Glutamatergic neuron (in vitro differentiated cells): ENCODE measurements at regions not wholly inside any gene's neighbourhood (a gene's known extent, or its start where the extent isn't known, plus 50 kb on each side); places are given as distances from the start of the nearest gene placed in this dataset.
"Not testable (repeated sequence)": the region's sequence is repeated elsewhere in the genome, so short reads cannot be mapped to it uniquely, and the experiment has no call there.

Experiments
- DNase-seq: peaks from one replicate; pipeline ENCODE4 v3.0.0; 2022
- H3K27ac Mint-ChIP-seq: one replicate; pipeline ENCODE4 v1.8.0; 2020; ENCODE audit warnings: mild to moderate bottlenecking, mixed read lengths, inconsistent platforms; ENCODE audit not compliant: unreplicated experiment
- H3K27me3 Mint-ChIP-seq: one replicate; pipeline ENCODE4 v1.8.0; 2020; ENCODE audit warnings: mild to moderate bottlenecking, moderate library complexity, mixed read lengths, inconsistent platforms; ENCODE audit not compliant: unreplicated experiment
- H3K36me3 Mint-ChIP-seq: one replicate; pipeline ENCODE4 v1.8.0; 2020; ENCODE audit warnings: mild to moderate bottlenecking, mixed read lengths, inconsistent platforms; ENCODE audit not compliant: unreplicated experiment
- H3K4me1 Mint-ChIP-seq: one replicate; pipeline ENCODE4 v1.8.0; 2020; ENCODE audit warnings: mild to moderate bottlenecking, low read depth, mixed read lengths, inconsistent platforms; ENCODE audit not compliant: unreplicated experiment
- H3K4me3 Mint-ChIP-seq: one replicate; pipeline ENCODE4 v1.8.0; 2020; ENCODE audit warnings: mild to moderate bottlenecking, mixed read lengths, inconsistent platforms; ENCODE audit not compliant: unreplicated experiment
- H3K9me3 Mint-ChIP-seq: one replicate; pipeline ENCODE4 v1.8.0; 2020; ENCODE audit warnings: mild to moderate bottlenecking, moderate library complexity, mixed read lengths, inconsistent platforms; ENCODE audit not compliant: unreplicated experiment
- TF ChIP-seq, protein P1 (sequence below): fragments of 200-600 bp; sonication (generic); IDR thresholded peaks from one replicate; pipeline ENCODE4 v1.5.0; 2021; ENCODE audit not compliant: partially characterized antibody, unreplicated experiment

DNA sequence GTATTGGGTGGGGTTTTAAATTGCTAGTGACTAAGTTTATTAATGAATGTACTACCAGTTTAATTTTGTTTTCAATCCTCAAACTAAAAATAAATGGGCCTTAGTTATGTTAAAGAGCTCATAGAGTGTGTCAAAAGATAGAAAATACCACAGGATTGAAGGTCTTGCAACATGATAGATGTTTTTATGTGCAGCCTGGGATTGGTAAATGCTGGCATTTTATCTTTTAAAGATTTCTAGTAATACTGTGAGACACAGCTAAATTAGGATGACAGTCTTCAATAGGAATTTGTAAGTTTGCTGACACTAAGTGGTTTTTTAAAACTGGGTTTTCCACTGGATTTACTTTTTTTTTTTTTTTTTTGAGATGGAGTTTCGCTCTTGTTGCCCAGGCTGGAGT lies 122.3 kb downstream of the HAUS1 start:
- H3K4me1 Mint-ChIP-seq = peaks cover 4% of the 10 kb centered on the region
- no peaks in the 10 kb centered on the region for H3K27me3 Mint-ChIP-seq
- H3K36me3 Mint-ChIP-seq = no peaks in the 10 kb centered on the region
- TF ChIP-seq, protein P1, sequence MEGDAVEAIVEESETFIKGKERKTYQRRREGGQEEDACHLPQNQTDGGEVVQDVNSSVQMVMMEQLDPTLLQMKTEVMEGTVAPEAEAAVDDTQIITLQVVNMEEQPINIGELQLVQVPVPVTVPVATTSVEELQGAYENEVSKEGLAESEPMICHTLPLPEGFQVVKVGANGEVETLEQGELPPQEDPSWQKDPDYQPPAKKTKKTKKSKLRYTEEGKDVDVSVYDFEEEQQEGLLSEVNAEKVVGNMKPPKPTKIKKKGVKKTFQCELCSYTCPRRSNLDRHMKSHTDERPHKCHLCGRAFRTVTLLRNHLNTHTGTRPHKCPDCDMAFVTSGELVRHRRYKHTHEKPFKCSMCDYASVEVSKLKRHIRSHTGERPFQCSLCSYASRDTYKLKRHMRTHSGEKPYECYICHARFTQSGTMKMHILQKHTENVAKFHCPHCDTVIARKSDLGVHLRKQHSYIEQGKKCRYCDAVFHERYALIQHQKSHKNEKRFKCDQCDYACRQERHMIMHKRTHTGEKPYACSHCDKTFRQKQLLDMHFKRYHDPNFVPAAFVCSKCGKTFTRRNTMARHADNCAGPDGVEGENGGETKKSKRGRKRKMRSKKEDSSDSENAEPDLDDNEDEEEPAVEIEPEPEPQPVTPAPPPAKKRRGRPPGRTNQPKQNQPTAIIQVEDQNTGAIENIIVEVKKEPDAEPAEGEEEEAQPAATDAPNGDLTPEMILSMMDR = no peak
- H3K4me3 Mint-ChIP-seq = no peak overlapping the region
- no peaks in the 10 kb centered on the region for H3K9me3 Mint-ChIP-seq
- no peak overlapping the region for H3K27ac Mint-ChIP-seq
- no peak for DNase-seq

DNA sequence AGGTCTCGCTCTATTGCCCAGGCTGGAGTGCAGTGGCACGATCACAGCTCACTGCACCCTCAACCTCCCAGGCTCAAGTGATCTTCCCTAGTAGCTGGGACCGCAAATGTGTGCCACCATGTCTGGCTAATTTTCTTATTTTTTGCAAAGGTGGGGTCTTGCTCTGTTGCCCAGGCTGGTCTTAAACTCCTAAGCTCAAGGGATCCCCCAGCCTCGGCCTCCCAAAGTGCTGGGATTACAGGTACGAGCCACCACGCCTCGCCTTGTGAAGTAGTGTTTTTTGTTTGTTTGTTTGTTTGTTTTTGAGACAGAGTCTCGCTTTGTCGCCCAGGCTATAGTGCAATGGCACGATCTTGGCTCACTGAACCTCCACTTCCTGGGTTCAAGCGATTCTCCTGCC lies 125.5 kb downstream of the HAUS1 start:
- H3K36me3 Mint-ChIP-seq, DNase-seq, H3K27ac Mint-ChIP-seq, H3K27me3 Mint-ChIP-seq, H3K4me1 Mint-ChIP-seq, H3K4me3 Mint-ChIP-seq, H3K9me3 Mint-ChIP-seq: not testable (repeated sequence)

DNA sequence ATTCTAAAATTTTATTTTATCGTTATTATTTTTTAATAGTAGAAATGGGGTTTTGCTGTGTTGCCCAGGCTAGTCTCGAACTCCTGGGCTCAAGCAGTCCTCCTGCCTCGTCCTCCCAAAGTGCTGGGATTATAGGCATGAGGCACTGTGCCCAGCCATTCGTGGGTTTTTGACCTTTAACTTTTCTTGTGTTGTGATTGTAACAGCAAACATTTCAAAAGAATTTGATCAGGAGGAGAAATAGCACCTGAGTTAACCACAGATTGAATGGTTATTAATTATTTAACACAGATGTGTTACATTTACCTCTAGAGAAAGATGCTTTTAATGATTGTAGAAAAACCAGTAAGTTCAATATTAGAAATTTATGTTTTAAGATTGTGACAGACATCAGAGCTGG lies 132.0 kb downstream of the HAUS1 start:
- Mint-ChIP-seq H3K27me3 (no peaks in the 10 kb centered on the region), H3K27ac (no peak overlapping the region), H3K36me3 (no peaks in the 10 kb centered on the region), H3K4me1 (no peaks in the 10 kb centered on the region), H3K4me3 (no peak overlapping the region), H3K9me3 (no peaks in the 10 kb centered on the region)
- TF ChIP-seq, protein P1 = no peak
- no peak for DNase-seq

DNA sequence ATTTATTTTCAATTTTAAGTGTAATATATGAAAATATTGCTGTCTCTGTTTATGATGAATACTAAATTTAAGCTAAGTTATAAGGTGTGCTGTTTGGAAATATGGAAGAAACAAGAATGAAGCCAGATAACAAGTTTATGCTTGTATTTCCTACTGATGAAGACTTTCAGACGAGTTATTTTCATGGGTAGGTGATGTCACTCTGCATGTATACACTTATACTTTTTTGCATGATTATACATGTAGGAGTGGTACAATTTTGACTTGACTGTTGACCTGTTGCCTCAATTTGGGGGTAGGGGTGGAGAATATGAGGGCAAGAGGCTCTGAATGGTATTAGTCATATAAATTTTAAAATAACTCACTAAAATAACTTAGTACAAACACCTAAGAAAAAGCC lies 133.7 kb downstream of the HAUS1 start:
- H3K36me3 Mint-ChIP-seq = no peaks in the 10 kb centered on the region
- no peak for DNase-seq
- no peaks in the 10 kb centered on the region for H3K27me3 Mint-ChIP-seq
- no peaks in the 10 kb centered on the region for H3K4me1 Mint-ChIP-seq
- no peak overlapping the region for H3K4me3 Mint-ChIP-seq
- TF ChIP-seq, protein P1 = no peak
- H3K27ac Mint-ChIP-seq = no peak overlapping the region
- H3K9me3 Mint-ChIP-seq = no peaks in the 10 kb centered on the region

DNA sequence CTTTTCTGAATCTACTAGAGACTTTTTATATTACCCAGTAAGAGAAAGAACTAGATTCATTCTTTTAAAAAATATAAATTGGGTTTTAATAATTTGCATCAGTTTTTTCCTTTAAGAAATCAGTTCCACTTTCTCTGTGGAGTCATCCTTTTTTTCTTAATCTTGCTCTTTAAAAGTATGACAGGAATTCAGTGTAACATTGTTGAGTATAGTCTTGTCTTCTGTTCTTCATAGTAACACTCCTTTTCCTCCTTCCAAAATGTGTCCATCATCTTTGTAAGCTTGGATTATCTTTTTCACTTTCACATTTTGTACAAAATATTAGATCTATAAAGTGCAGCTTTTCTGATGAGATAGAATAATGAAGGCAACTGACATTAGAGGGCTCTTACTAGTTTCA lies 135.4 kb downstream of the HAUS1 start:
- Mint-ChIP-seq H3K9me3 (no peaks in the 10 kb centered on the region), H3K27ac (no peak overlapping the region), H3K27me3 (no peaks in the 10 kb centered on the region), H3K4me3 (no peak overlapping the region), H3K4me1 (no peaks in the 10 kb centered on the region), H3K36me3 (no peaks in the 10 kb centered on the region)
- TF ChIP-seq, protein P1 = no peak
- DNase-seq = no peak

DNA sequence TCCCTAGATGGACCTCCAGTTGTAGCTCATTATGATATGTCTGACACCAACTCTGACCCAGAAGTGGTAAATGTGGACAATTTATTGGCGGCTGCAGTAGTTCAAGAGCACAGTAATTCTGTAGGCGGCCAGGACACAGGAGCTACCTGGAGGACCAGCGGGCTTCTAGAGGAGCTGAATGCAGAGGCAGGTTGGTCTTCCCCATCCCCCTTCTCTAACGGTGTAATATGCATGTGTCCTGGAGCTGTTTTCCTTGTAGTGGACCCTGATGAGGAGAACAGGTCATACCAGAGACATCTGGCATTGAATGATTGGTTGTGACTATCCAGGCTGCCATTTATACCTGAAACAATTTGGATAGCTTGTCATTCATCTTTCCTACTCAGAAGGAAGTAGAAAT lies 135.8 kb downstream of the HAUS1 start:
- TF ChIP-seq, protein P1 = no peak
- no peak for DNase-seq
- Mint-ChIP-seq H3K36me3 (no peaks in the 10 kb centered on the region), H3K9me3 (no peaks in the 10 kb centered on the region), H3K27me3 (no peaks in the 10 kb centered on the region), H3K27ac (no peak overlapping the region), H3K4me1 (no peaks in the 10 kb centered on the region), H3K4me3 (no peak overlapping the region)

DNA sequence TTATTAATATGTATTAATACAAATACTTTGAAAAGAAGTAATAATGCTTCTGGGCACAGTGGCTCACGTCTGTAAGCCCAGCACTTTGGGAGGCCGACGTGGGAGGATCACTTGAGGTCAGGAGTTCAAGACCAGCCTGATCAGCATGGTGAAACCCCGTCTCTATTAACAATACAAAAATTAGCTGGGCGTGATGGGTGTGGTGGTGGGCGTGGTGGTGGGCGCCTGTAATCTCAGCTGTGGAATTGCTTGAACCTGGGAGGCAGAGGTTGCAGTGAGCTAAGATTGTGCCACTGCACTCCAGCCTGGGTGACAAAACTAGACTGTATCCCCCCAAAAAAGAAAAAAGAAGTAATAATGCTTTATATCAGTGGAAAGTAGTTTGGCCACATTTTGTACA lies 137.2 kb downstream of the HAUS1 start:
- H3K9me3 Mint-ChIP-seq, H3K27me3 Mint-ChIP-seq, H3K4me1 Mint-ChIP-seq, DNase-seq, H3K27ac Mint-ChIP-seq, H3K4me3 Mint-ChIP-seq, H3K36me3 Mint-ChIP-seq: not testable (repeated sequence)
